Common myeloid progenitor, CD34-positive (primary cell): ENCODE measurements at regions not wholly inside any gene's neighbourhood (a gene's known extent, or its start where the extent isn't known, plus 50 kb on each side); places are given as distances from the start of the nearest gene placed in this dataset.

Experiments used
- CTCF ChIA-PET: fragments of 350-600 bp; sonication (Branson Sonifier 250); formaldehyde crosslinking; loops from one replicate; lab custom pipeline; 2021; ENCODE audit warnings: antibody characterized with exemption; lab: Charles Lee
- POLR2A ChIA-PET: fragments of 350-600 bp; sonication (Branson Sonifier 250); formaldehyde crosslinking; loops from one replicate; lab custom pipeline; 2021; ENCODE audit warnings: antibody characterized with exemption; lab: Charles Lee
- DNase-seq, 3 donors: peaks; one replicate each; pipeline versions ENCODE4 v3.0.0 to v3.0.0-alpha.2; 2013
- H3K27ac ChIP-seq, 2 experiments: 1 replicate in 1 of 2; 2 replicates in 1 of 2; pipeline ENCODE4 v1.7.0; 2013; ENCODE audit warnings: inconsistent platforms in 2 of 2, low read length in 2 of 2, mild to moderate bottlenecking in 2 of 2, low read depth in 1 of 2, moderate library complexity in 1 of 2; ENCODE audit not compliant: severe bottlenecking in 2 of 2, insufficient read depth in 1 of 2, poor library complexity in 1 of 2
- H3K27me3 ChIP-seq, 5 experiments: replicated peaks in 2 of 5; 1 replicate in 3 of 5; 2 replicates in 2 of 5; pipeline versions ENCODE4 v1.6.1 to v1.7.0; 2013; ENCODE audit warnings: low read length in 4 of 5, mild to moderate bottlenecking in 2 of 5, moderate library complexity in 2 of 5, inconsistent platforms in 1 of 5; ENCODE audit not compliant: insufficient read depth in 5 of 5, control insufficient read depth in 4 of 5
- H3K36me3 ChIP-seq, 4 experiments: 1 replicate in 2 of 4; 2 replicates in 2 of 4; pipeline versions ENCODE4 v1.6.1 to v1.7.0; 2013; ENCODE audit warnings: low read length in 3 of 4, control low read depth in 1 of 4, mild to moderate bottlenecking in 1 of 4; ENCODE audit not compliant: control insufficient read depth in 4 of 4, insufficient read depth in 4 of 4
- H3K4me1 ChIP-seq, 4 experiments: 1 replicate in 3 of 4; 2 replicates in 1 of 4; pipeline versions ENCODE4 v1.6.1 to v1.7.1; 2013; ENCODE audit warnings: low read length in 3 of 4, mild to moderate bottlenecking in 3 of 4, control low read depth in 1 of 4, inconsistent platforms in 1 of 4, moderate library complexity in 1 of 4; ENCODE audit not compliant: control insufficient read depth in 4 of 4, insufficient read depth in 4 of 4; ENCODE audit errors: control extremely low read depth in 1 of 4
- H3K4me3 ChIP-seq, 7 experiments: 1 replicate in 4 of 7; 2 replicates in 3 of 7; pipeline versions ENCODE4 v1.5.1 to v1.7.0; 2013; ENCODE audit warnings: mild to moderate bottlenecking in 7 of 7, low read length in 6 of 7, moderate library complexity in 6 of 7, inconsistent platforms in 2 of 7, low read depth in 2 of 7, control low read depth in 1 of 7; ENCODE audit not compliant: insufficient read depth in 4 of 7, control insufficient read depth in 1 of 7; ENCODE audit errors: extremely low read depth in 1 of 7
- H3K9me3 ChIP-seq, 5 experiments: 1 replicate in 4 of 5; 2 replicates in 1 of 5; pipeline versions ENCODE4 v1.6.1 to v1.7.1; 2013; ENCODE audit warnings: low read length in 4 of 5, mild to moderate bottlenecking in 2 of 5, inconsistent platforms in 1 of 5, low read depth in 1 of 5, moderate library complexity in 1 of 5; ENCODE audit not compliant: control insufficient read depth in 4 of 5, insufficient read depth in 2 of 5; ENCODE audit errors: control extremely low read depth in 1 of 5
- WGBS: methylation state at CpG from one replicate; pipeline ENCODE4 v1.1.5; 2013; ENCODE audit not compliant: insufficient coverage; 5-methylcytosine and 5-hydroxymethylcytosine counted together

DNA sequence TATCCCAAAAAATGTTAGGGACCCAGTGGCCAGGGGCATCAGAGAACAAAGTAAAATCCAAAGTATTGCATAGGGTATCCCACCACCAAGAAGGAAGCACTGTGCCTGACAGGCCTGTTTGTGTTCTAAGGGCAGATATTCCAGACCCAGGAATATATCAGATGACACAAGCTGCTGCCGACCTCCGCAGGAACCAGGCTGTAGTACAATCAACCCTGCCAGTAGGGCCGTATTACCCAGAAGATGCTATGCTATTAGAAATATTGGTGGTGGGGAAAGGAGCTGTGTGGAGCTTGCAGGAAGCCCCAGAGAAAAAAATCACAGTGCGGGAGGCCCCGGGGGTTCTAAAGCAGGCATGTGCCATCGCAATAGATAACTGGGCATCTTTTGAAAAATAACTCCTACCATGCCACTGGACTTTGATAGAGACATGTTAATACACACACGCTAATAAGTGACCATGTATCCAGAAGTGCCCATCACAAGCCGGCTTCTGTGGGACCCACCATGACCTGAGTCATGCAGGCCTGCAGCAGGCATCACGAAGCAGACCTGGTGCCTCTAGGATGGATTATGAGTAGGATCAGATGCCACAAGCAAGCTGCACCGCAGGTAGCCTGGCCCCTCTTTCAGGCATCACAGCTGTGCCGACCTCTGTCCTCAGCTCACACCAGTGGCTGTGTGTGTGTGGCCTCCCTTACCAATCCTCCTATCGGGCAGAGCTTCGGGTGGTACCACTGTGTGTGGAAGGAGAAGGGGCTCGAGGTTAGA, 242.7 kb downstream of the BCL11B start:
- ChIA-PET POLR2A (no interaction called here), CTCF (no interaction called here)
- H3K36me3 ChIP-seq: no peaks in the 10 kb centered on the region
- 77% methylated on average over 8 of the region's 14 CpGs for WGBS
- H3K27ac ChIP-seq: no peak overlapping the region
- H3K27me3 ChIP-seq: peaks cover 0 to 10% (median 0%) of the 10 kb centered on the region in 5 experiments
- H3K9me3 ChIP-seq: peaks cover 0 to 3% (median 0%) of the 10 kb centered on the region in 5 experiments
- no peak for DNase-seq
- no peaks in the 10 kb centered on the region for H3K4me1 ChIP-seq
- no peak overlapping the region for H3K4me3 ChIP-seq

DNA sequence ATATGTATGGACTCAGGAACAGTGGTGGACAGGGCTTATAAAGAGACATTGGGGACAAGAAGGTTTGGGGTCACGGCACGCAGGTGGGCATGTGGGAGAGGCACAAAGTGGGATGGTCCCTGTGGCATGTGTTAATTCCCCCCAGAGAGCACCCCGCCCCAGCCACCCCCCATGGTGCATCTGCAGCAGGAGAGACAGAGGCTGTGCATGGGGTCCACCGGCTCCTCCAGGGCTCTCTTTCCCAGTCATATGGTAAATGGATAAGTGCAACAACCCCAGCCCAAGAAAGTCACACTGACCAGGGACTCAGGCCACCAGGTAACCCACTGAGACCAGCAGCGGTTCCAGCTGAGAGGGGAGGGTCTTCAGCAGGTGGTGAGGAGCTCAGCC, 242.1 kb downstream of the BCL11B start:
- POLR2A ChIA-PET: interaction anchor here (0.8 kb wide), 1 partner anchor 589 kb away, joined by 3 read pairs; no protein-coding TSS in a partner anchor
- no peaks in the 10 kb centered on the region for H3K4me1 ChIP-seq

GRCh38 chr14:99030454-99030853, 241.5 kb downstream of the BCL11B start:
- no peak for DNase-seq
- ChIA-PET CTCF (no interaction called here), POLR2A (interaction anchor here (0.8 kb wide), 1 partner anchor 589 kb away, joined by 3 read pairs; no protein-coding TSS in a partner anchor)
- no peaks in the 10 kb centered on the region for H3K4me1 ChIP-seq
- H3K27me3 ChIP-seq: peaks cover 0 to 11% (median 0%) of the 10 kb centered on the region in 5 experiments
- peaks cover 0 to 3% (median 0%) of the 10 kb centered on the region in 5 experiments for H3K9me3 ChIP-seq
- 78% methylated on average over 1 of the region's 2 CpGs for WGBS
- H3K27ac ChIP-seq: no peak overlapping the region
- no peak overlapping the region for H3K4me3 ChIP-seq
- H3K36me3 ChIP-seq: no peaks in the 10 kb centered on the region

More for the DNA sequence above, 242.1 kb downstream of the BCL11B start:
- no peak for DNase-seq
- Histone ChIP-seq H3K9me3 (peaks cover 0 to 3% (median 0%) of the 10 kb centered on the region in 5 experiments), H3K4me3 (no peak overlapping the region), H3K36me3 (no peaks in the 10 kb centered on the region), H3K27ac (no peak overlapping the region), H3K27me3 (peaks cover 0 to 12% (median 0%) of the 10 kb centered on the region in 5 experiments)
- 96% methylated on average over 4 of the region's 5 CpGs for WGBS
- CTCF ChIA-PET: no interaction called here

DNA sequence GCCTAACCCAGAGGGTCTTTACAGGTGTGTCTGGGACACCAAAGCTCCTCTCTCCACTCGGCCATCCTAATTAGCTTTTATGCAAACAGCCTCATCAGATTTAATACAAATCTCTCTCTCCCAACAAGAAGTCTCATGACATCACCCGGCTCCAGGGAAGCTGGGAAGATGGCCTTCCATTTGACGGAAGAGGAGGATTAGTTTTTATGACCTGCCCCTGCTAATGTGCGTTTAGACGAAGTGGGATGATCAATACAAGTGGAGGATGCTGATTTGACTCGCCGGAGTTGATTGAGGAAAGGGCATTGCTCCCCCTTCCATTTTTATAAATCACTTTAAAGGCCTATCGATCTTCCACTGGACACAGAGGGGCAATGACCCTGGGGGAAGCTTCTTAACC, 239.2 kb downstream of the BCL11B start:
- H3K4me1 ChIP-seq: peaks cover 0 to 16% (median 8%) of the 10 kb centered on the region in 4 experiments
- no peak overlapping the region for H3K4me3 ChIP-seq
- POLR2A ChIA-PET: no interaction called here
- DNase-seq: no peak
- no peaks in the 10 kb centered on the region for H3K9me3 ChIP-seq
- 85% methylated on average over 6 of the region's 8 CpGs for WGBS
- H3K36me3 ChIP-seq: no peaks in the 10 kb centered on the region
- CTCF ChIA-PET: no interaction called here
- H3K27me3 ChIP-seq: peaks cover 0 to 9% (median 4%) of the 10 kb centered on the region in 5 experiments
- H3K27ac ChIP-seq: no peak overlapping the region

- Histone ChIP-seq H3K27ac (no peak overlapping the region), H3K4me3 (no peak overlapping the region), H3K9me3 (no peaks in the 10 kb centered on the region), H3K4me1 (peaks cover 0 to 16% (median 8%) of the 10 kb centered on the region in 4 experiments), H3K36me3 (no peaks in the 10 kb centered on the region), H3K27me3 (peaks cover 0 to 6% (median 4%) of the 10 kb centered on the region in 5 experiments)
- 81% methylated on average over 6 of the region's 9 CpGs for WGBS
- no peak for DNase-seq
- ChIA-PET POLR2A (no interaction called here), CTCF (no interaction called here)
Measured at GRCh38 chr14:99033951-99034350, 238.0 kb downstream of the BCL11B start.

- 99% methylated on average over 16 of the region's 16 CpGs for WGBS
- CTCF ChIA-PET: no interaction called here
- H3K9me3 ChIP-seq: no peaks in the 10 kb centered on the region
Measured at GRCh38 chr14:99034711-99035171, 237.3 kb downstream of the BCL11B start.

DNA sequence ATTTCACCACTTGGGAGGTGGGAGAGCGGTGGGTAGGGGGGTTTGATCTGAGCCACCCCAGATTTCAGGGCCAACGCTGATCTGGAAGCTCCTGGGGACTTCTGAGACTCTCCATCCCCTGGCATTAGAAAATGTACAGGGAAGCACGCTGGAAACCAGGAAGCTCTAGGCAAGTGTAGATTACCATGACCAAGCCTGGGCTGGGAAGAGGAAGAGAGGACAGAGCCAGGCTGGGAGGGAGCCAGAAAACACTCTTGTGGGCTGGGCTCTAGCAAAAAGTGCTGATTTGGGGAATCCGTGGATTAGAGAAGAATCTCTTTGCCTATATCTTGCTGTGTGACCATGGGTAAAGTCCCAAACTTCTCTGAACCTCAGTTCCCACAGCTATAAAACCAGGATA, 236.7 kb downstream of the BCL11B start:
- CTCF ChIA-PET: no interaction called here
- H3K27ac ChIP-seq: no peak overlapping the region

More at GRCh38 chr14:99034711-99035171, 237.3 kb downstream of the BCL11B start:
- Histone ChIP-seq H3K36me3 (no peaks in the 10 kb centered on the region), H3K27me3 (peaks cover 0 to 6% (median 2%) of the 10 kb centered on the region in 5 experiments), H3K4me3 (no peak overlapping the region), H3K27ac (no peak overlapping the region), H3K4me1 (peaks cover 0 to 16% (median 8%) of the 10 kb centered on the region in 4 experiments)
- POLR2A ChIA-PET: no interaction called here
- DNase-seq: no peak

More for the DNA sequence above, 236.7 kb downstream of the BCL11B start:
- 71% methylated on average over 4 of the region's 4 CpGs for WGBS
- no peak for DNase-seq
- Histone ChIP-seq H3K4me3 (no peak overlapping the region), H3K36me3 (no peaks in the 10 kb centered on the region), H3K27me3 (peaks cover 0 to 6% (median 2%) of the 10 kb centered on the region in 5 experiments), H3K4me1 (peaks cover 0 to 16% (median 8%) of the 10 kb centered on the region in 4 experiments), H3K9me3 (no peaks in the 10 kb centered on the region)
- POLR2A ChIA-PET: no interaction called here
